ENCODE measurements at regions not wholly inside any gene's neighbourhood (a gene's known extent, or its start where the extent isn't known, plus 50 kb on each side); places are given as distances from the start of the nearest gene placed in this dataset.

DNA sequence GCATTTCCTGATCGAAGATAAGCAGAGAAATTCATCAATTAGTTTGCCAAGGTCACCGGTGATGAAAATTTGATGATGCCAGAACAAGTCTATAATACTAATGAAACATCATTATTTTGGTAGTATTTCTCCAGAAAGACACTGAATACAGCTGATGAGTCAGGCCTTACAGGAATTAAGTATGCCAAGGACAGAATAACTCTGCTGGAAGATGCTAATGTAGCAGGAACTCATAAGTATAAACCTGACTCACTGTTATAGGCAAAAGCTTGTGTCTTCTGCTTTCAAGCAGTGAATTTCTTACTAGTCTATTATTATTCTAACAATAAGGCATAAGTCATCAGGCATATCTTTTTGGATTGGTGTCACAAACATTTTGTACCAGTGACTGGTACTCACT, 1825.1 kb upstream of the IGFBP7 start:
- DNase-seq, result no peak

DNA sequence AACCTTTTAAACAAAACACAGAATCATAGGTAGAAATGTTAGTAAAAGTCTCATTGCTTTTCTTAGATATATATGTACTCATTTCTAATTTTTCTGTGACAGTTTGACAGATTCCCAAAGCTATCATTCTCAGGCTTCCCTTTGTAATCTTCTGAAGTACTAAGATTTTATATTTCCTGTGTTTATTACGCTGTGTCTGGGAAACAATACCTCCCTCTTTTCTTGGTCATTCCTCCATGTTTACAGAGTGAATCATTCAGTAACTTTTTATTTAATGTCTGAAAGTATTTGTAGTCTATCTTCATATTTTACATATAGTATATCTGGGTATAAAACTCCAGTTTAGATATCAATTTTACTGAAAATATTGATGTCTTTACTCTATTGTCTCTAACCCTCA, 1826.3 kb upstream of the IGFBP7 start:
- DNase-seq, result no peak

DNA sequence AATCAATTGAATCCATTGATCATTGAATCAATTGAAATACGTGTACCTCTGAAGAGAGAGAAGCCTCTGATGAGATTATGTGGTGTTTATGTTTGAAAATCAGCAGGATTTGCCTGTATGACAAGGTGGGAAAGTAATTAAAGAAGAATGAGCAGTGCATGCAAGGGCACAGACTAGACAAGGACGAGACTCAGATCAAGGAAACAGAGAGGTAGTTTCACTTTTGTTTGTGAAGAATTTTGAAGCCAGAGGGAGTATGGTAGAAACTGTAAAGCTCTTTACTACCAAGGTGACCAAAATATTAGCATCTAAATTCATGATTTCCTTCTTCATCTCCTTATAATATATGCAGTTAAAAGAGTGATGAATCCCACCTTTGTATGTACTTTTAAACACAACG, 1830.0 kb upstream of the IGFBP7 start:
- no peak for DNase-seq

DNA sequence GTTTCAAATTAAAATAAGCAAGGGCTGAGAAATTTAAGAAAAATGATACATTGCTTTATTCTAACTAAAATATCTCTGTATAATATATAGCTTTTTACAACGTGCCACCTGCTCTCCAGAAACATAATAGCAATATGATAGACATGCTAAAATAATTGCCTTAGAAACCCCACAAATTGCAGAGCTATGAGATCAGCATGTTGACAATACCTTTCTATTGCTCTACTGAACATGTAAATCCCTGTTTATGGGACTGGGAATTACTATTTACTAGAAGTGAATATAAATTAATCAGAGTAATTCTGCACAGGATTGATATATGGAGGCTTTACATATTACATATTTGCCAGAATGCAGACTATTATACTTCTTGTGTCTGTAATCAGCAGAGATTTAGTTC, 1831.1 kb upstream of the IGFBP7 start:
- no peak for DNase-seq

DNA sequence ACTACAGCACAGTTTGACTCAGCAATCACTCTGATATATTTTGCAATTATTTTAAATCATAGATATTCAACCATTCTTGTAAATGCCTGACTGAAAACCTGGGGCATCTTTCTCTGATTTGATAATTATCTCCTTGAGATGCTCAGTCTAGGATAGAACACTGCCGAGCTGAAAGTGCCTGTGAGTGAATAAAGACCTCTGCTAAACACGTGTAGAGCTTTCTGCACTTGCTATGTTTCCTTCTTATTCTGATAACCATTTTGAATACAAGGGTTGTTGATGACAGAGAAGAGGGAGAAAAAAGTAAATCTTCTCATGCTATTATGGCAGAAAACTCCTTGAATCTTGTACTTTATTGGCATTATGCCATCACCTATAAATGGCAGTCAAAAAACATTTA, 1843.4 kb upstream of the IGFBP7 start:
- DNase-seq, result no peak

DNA sequence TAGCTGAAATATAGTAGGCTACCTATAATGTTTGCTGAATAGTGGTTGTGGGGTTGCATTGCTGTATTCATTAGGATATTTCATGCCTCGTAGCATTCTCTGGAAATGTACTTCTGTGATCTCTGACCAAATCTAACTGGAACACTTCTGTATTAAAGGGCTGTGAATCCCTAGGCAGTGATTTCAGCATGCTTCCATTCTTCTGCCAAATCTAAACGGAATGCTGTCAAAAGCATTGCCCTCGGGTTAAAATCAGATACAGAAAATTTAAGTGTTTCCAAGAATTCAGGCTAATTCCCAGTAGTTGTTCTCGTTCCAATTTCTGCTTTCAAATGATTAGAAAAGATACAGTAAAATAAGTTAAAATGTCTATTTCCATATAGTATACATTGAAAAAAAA, 1847.5 kb upstream of the IGFBP7 start:
- no peak for DNase-seq

DNA sequence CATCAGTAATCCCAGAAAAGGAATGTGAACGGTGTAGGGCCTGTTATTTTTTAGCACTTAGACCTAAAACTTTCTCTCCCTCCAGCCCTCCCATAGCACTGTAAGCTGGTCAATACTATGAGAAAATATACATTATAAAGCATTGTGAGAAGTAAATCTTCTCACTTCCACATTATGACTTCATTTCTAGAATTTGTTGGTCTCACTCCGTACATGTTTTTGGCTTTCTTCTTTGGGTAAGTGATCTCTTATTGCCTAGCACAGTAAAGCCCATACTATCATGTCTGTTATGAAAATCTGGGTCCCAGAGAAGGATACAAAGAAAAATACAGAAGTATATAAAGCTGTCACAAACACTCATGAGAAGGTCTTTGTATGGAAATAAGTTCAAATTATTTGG, 1851.1 kb upstream of the IGFBP7 start:
- no peak for DNase-seq

DNA sequence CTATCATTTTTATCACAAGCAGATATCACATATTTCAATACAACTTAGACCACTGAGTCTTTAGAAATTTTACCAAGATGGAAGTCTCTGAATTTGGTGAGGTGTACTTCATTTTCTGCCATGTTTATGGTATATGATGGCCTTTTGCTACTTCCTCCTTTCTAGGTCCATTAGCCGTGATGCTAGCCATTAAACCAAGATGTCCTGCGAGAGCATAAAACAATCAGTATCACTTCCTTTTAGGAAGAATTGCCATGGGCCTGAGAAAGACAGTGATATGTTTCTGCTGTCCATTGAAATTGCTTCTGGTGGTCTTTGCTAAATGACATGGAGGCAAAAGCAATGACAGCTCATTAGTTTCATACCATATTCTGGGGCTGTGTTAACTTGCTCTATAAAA, 1851.7 kb upstream of the IGFBP7 start:
- no peak for DNase-seq

DNA sequence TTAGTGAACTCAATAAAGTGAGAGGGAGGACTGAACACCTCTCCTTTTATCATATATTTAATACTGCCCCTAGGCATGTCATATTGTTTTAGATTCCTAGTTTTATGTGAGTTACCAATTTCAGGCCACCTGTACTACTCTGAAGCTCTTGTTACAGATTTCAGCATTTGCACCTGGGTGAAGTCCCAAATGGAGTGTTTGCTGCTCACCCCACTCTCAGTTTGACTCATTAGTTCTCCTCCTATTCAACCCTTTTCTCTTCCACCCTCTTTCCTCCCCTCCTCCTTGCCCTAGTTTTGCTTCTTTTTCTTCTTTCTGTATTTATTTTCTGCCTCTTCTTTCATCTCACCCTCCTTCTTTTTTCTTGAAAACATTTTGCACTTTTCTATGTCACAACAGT, 1852.2 kb upstream of the IGFBP7 start:
- DNase-seq, result no peak

DNA sequence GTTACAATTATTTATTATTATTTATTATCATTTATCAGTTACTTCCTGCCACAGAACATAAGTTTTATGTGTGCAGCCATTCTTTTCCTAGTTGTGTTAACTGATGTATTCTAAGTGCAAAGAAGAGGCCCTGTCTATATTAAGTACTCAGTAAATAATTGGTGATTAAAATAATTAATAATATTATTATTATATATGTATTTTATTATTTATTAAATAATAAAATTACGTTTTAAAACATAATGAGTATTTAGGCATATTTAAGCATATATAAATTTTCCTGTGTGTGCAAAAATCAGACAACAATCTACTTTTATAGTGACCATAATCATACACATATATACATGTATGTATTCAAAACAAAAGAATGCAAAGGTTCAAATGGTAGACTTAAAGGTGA, 1871.6 kb upstream of the IGFBP7 start:
- DNase-seq, result no peak

DNA sequence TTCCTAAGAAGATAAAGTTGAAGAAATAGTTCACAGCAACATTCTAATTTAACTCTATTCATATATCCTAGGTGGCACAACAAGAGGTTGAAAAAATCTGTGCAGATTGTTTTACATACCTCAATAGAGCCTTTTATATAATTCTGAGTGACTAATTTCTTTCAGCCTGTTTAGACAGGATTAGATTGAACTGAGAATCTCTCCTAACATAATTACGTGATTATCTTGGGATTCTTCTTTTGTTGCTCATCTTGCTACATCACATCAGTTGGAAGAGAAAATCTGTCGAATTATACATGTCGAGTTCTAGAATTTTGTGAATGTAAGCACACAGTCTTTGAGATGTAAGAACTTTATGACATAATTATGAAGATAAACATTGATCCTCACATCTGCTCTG, 1873.7 kb upstream of the IGFBP7 start:
- no peak for DNase-seq

DNA sequence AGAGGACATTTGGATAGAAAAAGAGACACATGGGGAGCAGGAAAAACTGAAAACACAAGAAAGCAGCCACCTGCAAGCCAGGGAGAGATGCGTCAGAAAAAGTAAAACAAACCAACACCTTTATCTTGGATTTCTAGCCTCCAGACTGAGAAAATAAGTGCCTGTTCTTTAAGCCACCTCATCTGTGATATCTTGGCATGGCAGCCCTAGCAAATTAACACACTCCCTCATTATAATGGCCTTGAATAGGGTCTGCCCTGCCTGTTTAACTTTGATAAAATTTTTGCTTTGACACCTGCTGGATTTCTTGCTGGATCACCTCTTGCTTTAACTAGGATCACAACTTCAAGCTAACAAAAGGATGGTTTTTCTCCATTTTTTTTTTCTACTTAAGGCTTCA, 1892.0 kb upstream of the IGFBP7 start:
- DNase-seq, result no peak

DNA sequence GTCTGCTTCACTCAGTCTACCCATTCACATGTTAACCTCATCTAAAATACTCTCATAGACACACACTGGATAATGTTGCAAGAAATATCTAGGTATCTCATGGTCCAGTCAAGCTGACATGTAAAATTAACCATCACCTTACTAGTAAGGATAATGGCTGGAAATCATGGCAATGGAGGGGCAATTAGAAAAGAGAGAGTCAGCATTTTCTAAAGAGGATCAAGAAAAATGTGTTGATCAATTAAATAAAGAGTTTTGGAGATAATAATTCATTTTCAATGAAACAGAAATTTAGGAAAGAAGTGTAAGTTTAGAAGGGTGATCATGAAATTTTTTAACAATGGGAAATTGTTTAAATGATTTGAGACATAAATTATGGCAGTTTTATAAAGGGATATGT, 1914.1 kb upstream of the IGFBP7 start:
- DNase-seq, result no peak

DNA sequence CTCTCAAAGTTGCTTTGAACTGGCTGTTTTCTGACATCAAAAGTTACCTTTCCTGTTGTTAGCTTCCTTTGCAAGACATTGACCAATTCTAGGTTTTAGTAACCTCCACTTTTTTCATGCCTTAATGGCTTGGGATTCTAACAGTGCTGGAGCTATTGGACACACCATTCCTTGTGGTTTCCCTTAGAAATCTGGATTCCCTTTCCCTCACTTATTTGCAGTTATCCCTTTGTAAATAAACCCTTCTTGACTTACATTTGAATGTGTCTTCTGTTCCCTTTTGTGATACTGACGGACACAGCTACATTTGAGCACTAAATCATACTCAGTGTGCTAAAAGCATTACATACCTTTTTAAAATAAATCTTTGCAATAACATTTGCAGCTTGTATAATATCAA, 1927.6 kb upstream of the IGFBP7 start:
- DNase-seq, result no peak

DNA sequence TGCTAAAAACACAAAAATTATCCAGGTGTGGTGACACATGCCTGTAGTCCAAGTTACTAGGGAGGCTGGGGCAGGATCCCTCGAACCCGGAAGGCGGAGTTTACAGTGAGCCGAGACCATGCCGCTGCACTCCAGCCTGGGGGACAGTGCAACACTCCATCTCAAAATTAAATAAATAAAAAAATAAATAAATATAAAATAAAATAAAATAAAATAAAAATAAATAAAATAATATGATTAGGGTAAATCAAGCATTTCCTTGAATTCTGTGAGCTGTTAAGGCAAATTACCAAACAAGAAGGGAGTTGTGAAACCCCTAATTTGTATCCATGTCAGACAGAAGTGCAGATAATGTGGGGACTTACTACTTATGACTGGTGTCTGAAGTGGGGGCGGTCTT, 1928.9 kb upstream of the IGFBP7 start:
- no peak for DNase-seq

DNA sequence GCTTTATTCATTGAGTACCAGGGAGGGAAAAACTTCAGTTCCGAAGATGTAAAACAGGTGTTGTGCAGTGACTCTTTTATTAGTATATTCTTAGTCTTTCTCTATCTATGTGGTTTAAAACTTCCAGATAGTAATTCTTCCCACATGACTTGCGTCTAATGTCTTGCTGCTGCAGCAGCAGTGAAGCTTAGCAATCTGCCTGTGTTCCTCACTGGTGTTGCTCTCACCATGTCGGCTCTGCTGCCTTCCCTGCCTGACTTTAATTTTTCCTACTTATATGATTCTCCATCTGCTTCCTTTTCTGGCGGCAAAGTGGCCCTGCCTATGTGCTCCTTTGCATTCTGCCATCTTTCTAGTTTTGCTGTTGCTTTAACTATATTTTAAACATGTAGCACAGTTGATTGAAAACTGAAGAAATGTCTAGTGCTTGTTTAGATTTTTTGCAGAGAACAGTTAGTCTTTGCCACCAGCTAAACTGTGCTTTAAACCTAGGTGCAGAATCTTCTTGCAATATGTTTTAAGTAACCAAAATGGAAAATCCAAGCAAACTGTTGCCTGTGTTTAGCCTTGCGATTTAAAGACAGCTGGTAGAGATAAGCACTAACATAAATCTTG, 1934.2 kb upstream of the IGFBP7 start:
- no peak for DNase-seq

DNA sequence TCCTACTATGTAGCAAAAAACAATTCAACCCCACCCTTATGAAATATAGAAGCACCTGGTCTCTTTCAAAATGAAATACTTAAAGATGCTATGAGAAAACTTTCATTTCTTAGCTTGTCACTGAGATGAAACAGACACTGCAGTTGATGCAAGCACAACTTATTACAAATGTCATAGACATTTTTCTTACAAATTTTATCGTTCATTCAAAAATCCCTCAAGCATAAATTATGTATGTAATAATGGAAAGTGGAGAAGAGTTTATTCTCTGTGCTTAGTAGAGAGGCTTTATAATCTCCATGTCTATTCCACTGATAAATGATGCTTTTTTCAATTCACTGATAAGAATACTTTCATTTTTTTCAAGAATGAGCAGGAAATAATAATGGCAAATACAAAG, 1943.9 kb upstream of the IGFBP7 start:
- DNase-seq, result no peak

DNA sequence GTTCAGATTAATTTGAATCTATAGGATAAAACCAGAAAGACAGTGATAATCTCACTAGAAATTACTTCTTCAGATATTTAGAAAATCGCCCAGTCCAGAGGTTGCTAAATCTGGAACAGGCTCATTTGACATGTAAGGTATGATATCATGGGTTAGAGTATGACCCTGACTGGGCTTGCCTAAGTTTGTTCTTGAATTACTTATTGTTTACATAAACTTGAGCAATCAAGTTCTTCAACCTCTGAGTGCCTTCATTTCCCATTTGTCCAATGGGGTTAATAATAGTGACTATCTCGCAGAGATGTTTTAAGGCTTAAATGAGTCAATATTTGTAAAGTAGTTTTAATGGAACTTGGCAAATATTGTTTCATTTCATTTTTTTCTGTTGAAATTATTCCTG, 1947.6 kb upstream of the IGFBP7 start:
- no peak for DNase-seq

DNA sequence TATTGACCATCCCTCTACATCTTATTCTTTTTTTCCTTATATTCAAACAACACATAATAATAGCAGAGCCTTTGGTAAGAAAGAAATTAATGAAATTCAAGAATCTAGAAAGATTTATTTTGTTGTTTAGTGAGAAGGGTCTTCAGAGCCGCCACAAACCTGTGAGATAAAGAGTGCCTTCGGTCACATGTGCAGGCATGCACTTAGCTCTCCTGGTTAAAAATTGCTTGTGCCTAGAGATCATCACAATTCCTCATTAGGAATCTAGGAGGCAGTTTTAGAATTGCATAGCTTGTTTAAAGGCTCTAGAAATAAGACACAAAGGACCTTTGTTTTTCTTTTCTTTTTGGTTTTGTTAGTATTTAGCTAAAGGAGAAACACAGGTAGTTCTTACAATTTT, 1948.4 kb upstream of the IGFBP7 start:
- no peak for DNase-seq

DNA sequence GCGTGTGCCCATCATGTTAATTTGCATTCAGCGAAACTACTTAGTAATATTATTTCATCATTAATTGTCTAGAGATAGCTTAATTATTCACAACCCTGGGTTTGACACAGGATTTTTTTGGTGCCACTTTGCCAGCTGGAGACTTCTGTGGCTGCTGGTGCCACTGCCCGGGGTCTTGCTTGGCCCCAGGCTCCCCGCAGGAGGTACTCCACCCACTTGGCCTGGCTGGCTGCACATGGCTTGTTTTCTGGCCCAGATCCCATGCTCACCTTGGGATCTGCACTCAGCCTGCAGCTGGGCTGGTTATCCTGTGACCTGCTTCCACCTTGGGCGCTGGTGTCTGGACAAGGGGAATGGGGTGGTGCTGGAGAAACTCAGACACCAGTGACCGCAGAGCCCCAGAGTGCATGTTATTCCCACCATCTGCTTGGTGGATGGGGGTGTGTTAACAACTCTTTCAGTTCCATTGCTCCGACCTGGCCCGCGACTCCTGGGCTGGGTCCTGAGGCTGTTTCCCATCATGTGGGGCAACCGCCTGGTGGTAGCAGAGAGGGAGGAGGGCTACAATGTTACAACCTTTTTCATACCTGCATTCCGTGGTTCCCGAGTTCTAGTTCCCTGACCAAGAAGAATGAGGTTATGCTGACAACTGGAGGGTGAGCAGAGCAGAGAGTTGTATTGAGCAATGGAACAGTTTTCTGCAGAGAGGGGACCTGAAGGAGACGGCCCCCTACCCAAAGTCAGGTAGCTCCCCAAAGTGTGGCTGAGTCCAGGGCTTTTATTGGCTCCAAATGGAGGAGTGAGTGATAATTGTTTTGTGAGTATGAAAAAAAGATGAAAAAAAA, 1950.0 kb upstream of the IGFBP7 start:
- no peak for DNase-seq

DNA sequence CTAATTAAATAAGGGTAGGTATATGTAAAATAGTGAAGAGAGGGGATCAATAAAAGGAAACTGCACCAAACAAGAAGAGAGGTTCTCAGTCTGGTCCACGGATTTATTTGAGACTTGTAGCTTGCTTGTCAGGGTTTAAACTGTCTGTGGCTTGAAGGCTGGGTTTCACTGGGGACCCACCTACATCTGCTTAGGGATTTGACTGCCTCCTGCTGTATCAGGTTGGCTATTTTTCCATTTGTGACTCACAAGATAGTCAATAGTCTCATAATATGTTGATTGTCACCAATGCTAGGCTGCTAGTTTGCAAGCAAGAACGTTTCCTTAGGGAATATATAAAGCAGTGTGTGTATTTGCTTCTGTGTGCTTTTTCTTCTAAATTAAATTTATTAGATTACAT, 1950.7 kb upstream of the IGFBP7 start:
- no peak for DNase-seq

DNA sequence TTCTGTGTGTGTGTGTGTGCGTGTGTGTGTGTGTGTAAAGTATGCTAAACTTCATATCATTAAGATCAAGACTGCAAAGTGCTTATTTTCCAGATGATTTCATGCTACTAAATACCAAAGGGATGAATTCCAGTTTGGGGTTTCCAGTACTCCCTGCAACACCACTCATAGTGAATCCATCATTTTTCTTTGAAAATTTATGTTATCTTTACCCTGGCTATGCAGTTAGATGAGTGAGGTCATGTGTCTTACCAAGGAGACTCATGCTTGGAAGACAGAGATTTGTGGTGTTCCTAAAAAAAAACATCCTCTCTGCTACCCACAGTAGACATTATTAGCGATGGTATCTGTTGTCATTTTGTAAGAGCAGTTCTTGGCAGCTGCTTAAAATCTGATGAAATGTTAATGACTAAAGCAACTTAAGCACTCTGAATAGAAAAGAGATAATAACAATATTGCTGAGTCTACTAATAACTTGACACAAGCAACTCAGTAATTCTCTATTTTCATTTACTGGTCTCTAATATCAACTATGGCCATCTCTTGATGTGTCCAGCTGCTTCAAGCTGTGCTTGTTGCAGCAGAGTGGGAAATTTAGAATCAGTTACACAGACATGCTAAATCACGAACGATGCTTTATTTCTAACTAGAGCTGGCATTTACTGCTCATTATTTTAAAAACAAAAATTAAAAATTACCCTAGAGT, 1953.0 kb upstream of the IGFBP7 start:
- no peak for DNase-seq

DNA sequence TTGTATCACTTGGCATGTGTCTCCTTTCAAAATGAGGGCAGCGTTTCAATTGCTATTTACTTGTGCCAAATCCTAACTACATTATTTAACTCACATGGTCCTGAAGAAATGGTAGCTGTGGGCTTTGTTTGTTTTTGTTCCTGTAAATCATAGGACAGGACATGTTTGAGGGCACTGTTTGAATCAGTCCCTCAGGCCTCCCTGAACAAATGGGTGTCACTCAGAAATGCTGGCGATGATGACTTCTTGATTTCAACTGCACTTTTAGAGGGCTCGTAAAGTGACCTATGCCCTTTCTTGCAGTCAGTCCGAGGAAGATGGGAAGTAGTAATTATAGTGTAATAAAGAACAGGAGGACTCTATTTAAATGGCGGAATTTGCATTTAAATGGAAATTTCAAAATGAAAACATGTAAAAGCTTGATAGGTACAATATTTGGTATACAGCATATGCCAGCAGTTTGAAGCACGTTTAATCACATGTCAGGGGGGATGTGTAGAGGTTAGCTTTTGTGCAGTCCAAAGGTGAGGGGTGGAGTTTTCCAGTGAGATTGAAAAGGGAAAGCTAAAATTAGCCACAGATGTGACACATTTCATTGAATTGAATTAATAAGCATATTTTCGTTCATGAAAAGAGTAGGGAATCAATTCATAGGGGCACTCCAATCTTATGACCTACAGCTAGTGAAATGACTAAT, 1958.7 kb upstream of the IGFBP7 start:
- DNase-seq, result no peak

DNA sequence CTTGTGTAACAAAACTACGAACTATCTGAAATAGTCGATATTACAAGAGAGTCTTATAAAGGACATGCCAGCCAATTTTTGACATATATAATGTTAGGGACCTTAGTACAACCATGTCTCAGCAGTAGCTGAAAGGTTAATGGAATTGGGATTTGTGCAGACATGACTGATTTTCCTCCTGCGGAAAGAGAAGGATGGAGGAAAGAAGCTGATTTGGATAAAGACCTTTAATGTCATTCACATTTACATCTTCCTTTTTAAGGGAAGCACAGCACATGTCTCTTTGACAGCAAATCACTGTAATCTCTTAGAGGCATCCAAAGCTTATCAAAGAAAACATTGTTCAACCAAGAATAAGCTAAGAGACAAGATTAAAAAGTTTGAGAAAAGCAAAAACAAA, 1976.2 kb upstream of the IGFBP7 start:
- DNase-seq, result no peak
